Superior temporal gyrus (tissue), 1 donor: ENCODE measurements at regions not wholly inside any gene's neighbourhood (a gene's known extent, or its start where the extent isn't known, plus 50 kb on each side); places are given as distances from the start of the nearest gene placed in this dataset.

Source experiments
- DNase-seq: peaks from one replicate; pipeline ENCODE4 v3.0.0-alpha.2; 2016; ENCODE audit errors: extremely low spot score

- DNase-seq: no peak
Observed at GRCh38 chr6:167674486-167674885, 152.2 kb upstream of the AFDN start.

GRCh38 chr6:167676000-167676665, 150.6 kb upstream of the AFDN start:
- no peak for DNase-seq

- DNase-seq: no peak
Observed at GRCh38 chr6:167676666-167677421, 149.9 kb upstream of the AFDN start.

GRCh38 chr6:167677422-167677789, 149.3 kb upstream of the AFDN start:
- no peak for DNase-seq

GRCh38 chr6:167678102-167679101, 148.3 kb upstream of the AFDN start:
- no peak for DNase-seq

- no peak for DNase-seq
Observed at GRCh38 chr6:167679122-167679736, 147.5 kb upstream of the AFDN start.

GRCh38 chr6:167679790-167680604, 146.7 kb upstream of the AFDN start:
- DNase-seq: no peak

GRCh38 chr6:167680605-167681149, 146.0 kb upstream of the AFDN start:
- DNase-seq: no peak

- DNase-seq: no peak
Observed at GRCh38 chr6:167682125-167682524, 144.6 kb upstream of the AFDN start.

- DNase-seq: no peak
Observed at GRCh38 chr6:167682546-167683027, 144.1 kb upstream of the AFDN start.

- DNase-seq: peak; percentile 97
Observed at GRCh38 chr6:167683028-167683862, 143.5 kb upstream of the AFDN start.

GRCh38 chr6:167684276-167685104, 142.2 kb upstream of the AFDN start:
- no peak for DNase-seq

- DNase-seq: no peak
Observed at GRCh38 chr6:167685654-167686053, 141.1 kb upstream of the AFDN start.

- DNase-seq: no peak
Observed at GRCh38 chr6:167686204-167686893, 140.4 kb upstream of the AFDN start.

GRCh38 chr6:167687116-167687725, 139.5 kb upstream of the AFDN start:
- no peak for DNase-seq

GRCh38 chr6:167688123-167688522, 138.6 kb upstream of the AFDN start:
- no peak for DNase-seq

GRCh38 chr6:167689278-167689677, 137.4 kb upstream of the AFDN start:
- DNase-seq: no peak

GRCh38 chr6:167689751-167690150, 137.0 kb upstream of the AFDN start:
- DNase-seq: no peak
